WERI-Rb-1 (cell line): ENCODE measurements at regions not wholly inside any gene's neighbourhood (a gene's known extent, or its start where the extent isn't known, plus 50 kb on each side); places are given as distances from the start of the nearest gene placed in this dataset.

Experiments used
- DNase-seq: peaks from one replicate; pipeline ENCODE4 v3.0.0-alpha.2; 2020
- H3K27ac ChIP-seq: fragments of 250-450 bp; sonication (Bioruptor Pico); 2 replicates; pipeline ENCODE4 v1.5.1; 2020; ENCODE audit warnings: mild to moderate bottlenecking, moderate library complexity
- H3K27me3 ChIP-seq: fragments of 250-450 bp; sonication (Bioruptor Pico); 2 replicates; pipeline ENCODE4 v1.5.1; 2021; ENCODE audit warnings: mild to moderate bottlenecking, low read depth, moderate library complexity; ENCODE audit not compliant: insufficient read depth, severe bottlenecking
- H3K36me3 ChIP-seq: fragments of 250-450 bp; sonication (Bioruptor Pico); 2 replicates; pipeline ENCODE4 v1.5.1; 2020; ENCODE audit warnings: mild to moderate bottlenecking, moderate library complexity
- H3K4me3 ChIP-seq: 2 replicates; pipeline ENCODE4 v1.5.1; 2011; ENCODE audit warnings: low read depth, mild to moderate bottlenecking, control low read depth, low read length
- H3K9me3 ChIP-seq: fragments of 250-450 bp; sonication (Bioruptor Pico); 2 replicates; pipeline ENCODE4 v1.5.1; 2021; ENCODE audit warnings: mild to moderate bottlenecking, moderate library complexity; ENCODE audit not compliant: severe bottlenecking
- CTCF ChIP-seq: IDR thresholded peaks from 2 replicates; pipeline ENCODE4 v1.5.1; 2011; ENCODE audit warnings: low read depth, mild to moderate bottlenecking, control low read depth, inconsistent platforms, low read length

- no peaks in the 10 kb centered on the region for H3K36me3 ChIP-seq
- no peak overlapping the region for H3K27ac ChIP-seq
- H3K4me3 ChIP-seq, result no peak overlapping the region
- DNase-seq, result no peak
- no peaks in the 10 kb centered on the region for H3K9me3 ChIP-seq
- TF ChIP-seq CTCF, result no peak
- no peaks in the 10 kb centered on the region for H3K27me3 ChIP-seq
Measured at GRCh38 chr4:129668092-129668491, 572.1 kb downstream of the C4orf33 start.

- no peaks in the 10 kb centered on the region for H3K27me3 ChIP-seq
- no peak overlapping the region for H3K27ac ChIP-seq
- no peak overlapping the region for H3K4me3 ChIP-seq
- H3K9me3 ChIP-seq, result peaks cover 9% of the 10 kb centered on the region
- TF ChIP-seq CTCF, result no peak
- no peaks in the 10 kb centered on the region for H3K36me3 ChIP-seq
- no peak for DNase-seq
Measured at GRCh38 chr4:129672941-129673340, 577.0 kb downstream of the C4orf33 start.

- Histone ChIP-seq H3K36me3 (no peaks in the 10 kb centered on the region), H3K9me3 (peaks cover 9% of the 10 kb centered on the region), H3K4me3 (no peak overlapping the region), H3K27me3 (no peaks in the 10 kb centered on the region), H3K27ac (no peak overlapping the region)
- no peak for TF ChIP-seq CTCF
- DNase-seq, result no peak
Measured at GRCh38 chr4:129675036-129675435, 579.1 kb downstream of the C4orf33 start.

- no peak for TF ChIP-seq CTCF
Measured at GRCh38 chr4:129676934-129677333, 581.0 kb downstream of the C4orf33 start.

GRCh38 chr4:129682586-129682985, 586.6 kb downstream of the C4orf33 start:
- no peak for DNase-seq
- Histone ChIP-seq H3K9me3 (peaks cover 1% of the 10 kb centered on the region), H3K27ac (no peak overlapping the region), H3K4me3 (no peak overlapping the region), H3K36me3 (no peaks in the 10 kb centered on the region), H3K27me3 (no peaks in the 10 kb centered on the region)
- TF ChIP-seq CTCF, result no peak

More at GRCh38 chr4:129676934-129677333, 581.0 kb downstream of the C4orf33 start:
- Histone ChIP-seq H3K36me3 (no peaks in the 10 kb centered on the region), H3K27me3 (no peaks in the 10 kb centered on the region), H3K9me3 (peaks cover 9% of the 10 kb centered on the region), H3K4me3 (no peak overlapping the region), H3K27ac (no peak overlapping the region)
- no peak for DNase-seq

- no peak for DNase-seq
- Histone ChIP-seq H3K27me3 (no peaks in the 10 kb centered on the region), H3K4me3 (no peak overlapping the region), H3K27ac (no peak overlapping the region), H3K36me3 (no peaks in the 10 kb centered on the region), H3K9me3 (no peaks in the 10 kb centered on the region)
- TF ChIP-seq CTCF, result no peak
Measured at GRCh38 chr4:129707949-129708348, 612.0 kb downstream of the C4orf33 start.
